EH (cell line): ENCODE measurements at regions not wholly inside any gene's neighbourhood (a gene's known extent, or its start where the extent isn't known, plus 50 kb on each side); places are given as distances from the start of the nearest gene placed in this dataset.
A peak's percentile ranks its signal among the peaks of the same experiment; 100 is the strongest.

Source experiments
- DNase-seq: peaks from one replicate; pipeline ENCODE4 v3.0.0-alpha.2; 2015; ENCODE audit warnings: low read depth

GRCh38 chr11:115721296-115721995, 217.2 kb upstream of the CADM1 start:
- no peak for DNase-seq

- DNase-seq, result no peak
Measured at GRCh38 chr11:115720602-115721245, 216.5 kb upstream of the CADM1 start.

- DNase-seq, result no peak
Measured at GRCh38 chr11:115718945-115719344, 214.7 kb upstream of the CADM1 start.

GRCh38 chr11:115718106-115718505, 213.9 kb upstream of the CADM1 start:
- DNase-seq, result no peak

GRCh38 chr11:115716601-115717529, 212.7 kb upstream of the CADM1 start:
- no peak for DNase-seq

- no peak for DNase-seq
Measured at GRCh38 chr11:115716080-115716479, 211.9 kb upstream of the CADM1 start.

GRCh38 chr11:115715251-115715770, 211.1 kb upstream of the CADM1 start:
- no peak for DNase-seq

- no peak for DNase-seq
Measured at GRCh38 chr11:115712296-115712695, 208.1 kb upstream of the CADM1 start.

GRCh38 chr11:115710980-115711379, 206.8 kb upstream of the CADM1 start:
- no peak for DNase-seq

GRCh38 chr11:115710426-115710825, 206.2 kb upstream of the CADM1 start:
- DNase-seq, result no peak

- no peak for DNase-seq
Measured at GRCh38 chr11:115709297-115709696, 205.1 kb upstream of the CADM1 start.

GRCh38 chr11:115707180-115707905, 203.1 kb upstream of the CADM1 start:
- DNase-seq, result no peak

GRCh38 chr11:115706626-115707135, 202.5 kb upstream of the CADM1 start:
- no peak for DNase-seq

GRCh38 chr11:115705200-115705599, 201.0 kb upstream of the CADM1 start:
- no peak for DNase-seq

- no peak for DNase-seq
Measured at GRCh38 chr11:115700981-115701875, 197.0 kb upstream of the CADM1 start.

- DNase-seq, result no peak
Measured at GRCh38 chr11:115700496-115700895, 196.3 kb upstream of the CADM1 start.

GRCh38 chr11:115699733-115700132, 195.5 kb upstream of the CADM1 start:
- DNase-seq, result peak; percentile 58

GRCh38 chr11:115699326-115699725, 195.1 kb upstream of the CADM1 start:
- no peak for DNase-seq

GRCh38 chr11:115698243-115698642, 194.0 kb upstream of the CADM1 start:
- no peak for DNase-seq

- DNase-seq, result no peak
Measured at GRCh38 chr11:115696563-115696962, 192.3 kb upstream of the CADM1 start.
